ENCODE measurements at regions not wholly inside any gene's neighbourhood (a gene's known extent, or its start where the extent isn't known, plus 50 kb on each side); places are given as distances from the start of the nearest gene placed in this dataset.

DNA sequence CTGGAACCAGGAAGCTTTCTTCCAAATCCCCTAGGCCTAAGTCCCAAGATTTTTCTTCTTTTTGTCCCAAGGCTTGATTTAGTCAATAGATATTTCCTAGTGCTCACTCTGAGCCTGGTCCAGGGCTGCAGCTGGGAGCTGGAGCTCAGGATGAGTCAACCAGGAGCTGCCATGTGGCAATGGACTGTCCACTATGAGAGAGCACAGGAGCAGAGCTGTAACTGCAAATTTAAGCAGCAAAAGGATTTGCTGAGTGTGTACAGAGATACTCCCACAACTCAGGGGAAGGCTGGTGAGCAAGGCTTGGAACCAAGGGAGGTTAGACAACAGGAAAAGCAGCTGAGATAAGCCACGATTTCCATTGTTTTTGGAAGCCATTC is 92.1 kb upstream of the CXCL12 start:
- DNase-seq (ENCODE audit: low spot score), result no peak

- no peak for DNase-seq (ENCODE audit: low spot score)
Measured at GRCh38 chr10:44478040-44478439, 93.1 kb upstream of the CXCL12 start.

DNA sequence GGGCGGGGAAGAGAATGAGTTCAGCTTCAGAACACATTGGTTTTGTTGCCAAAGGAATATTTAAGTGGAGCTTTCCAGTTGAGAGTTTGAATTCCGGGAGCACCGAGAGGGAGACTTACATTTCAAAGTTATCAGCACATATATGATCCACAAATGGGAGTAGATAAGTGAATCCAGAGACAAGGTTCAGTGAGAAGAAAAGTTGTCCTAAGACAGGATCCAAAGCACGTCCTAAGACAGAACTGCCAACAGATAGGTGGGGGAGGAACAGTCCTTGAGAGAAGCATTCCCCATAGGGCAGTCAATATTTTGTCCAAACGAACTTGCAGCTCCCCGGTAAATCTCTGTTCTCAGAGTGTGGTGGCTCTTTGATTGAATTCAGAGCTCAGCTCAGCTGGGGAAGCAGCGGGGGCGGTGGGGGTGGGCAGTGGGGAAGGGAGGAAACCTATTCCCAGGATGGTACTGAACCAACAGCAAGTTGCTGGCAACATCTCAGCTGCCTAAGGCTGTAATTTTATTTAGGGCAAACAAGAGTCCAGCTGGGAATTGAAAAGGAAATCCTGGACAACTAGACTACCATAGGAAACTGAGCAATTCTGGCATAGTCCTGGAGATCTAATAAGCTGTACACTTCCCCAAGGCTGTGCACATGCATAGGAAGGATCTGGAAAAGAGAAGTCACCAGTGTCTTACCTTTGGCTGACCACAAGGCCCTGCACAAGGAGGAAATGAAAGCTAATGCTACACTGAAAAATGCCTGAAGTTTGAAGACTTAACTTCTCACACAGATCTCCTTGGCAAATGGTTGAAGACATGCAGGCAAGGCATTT is 94.2 kb upstream of the CXCL12 start:
- no peak for DNase-seq (ENCODE audit: low spot score)

GRCh38 chr10:44492678-44493077 is 107.8 kb upstream of the CXCL12 start:
- DNase-seq (ENCODE audit: low spot score), result no peak

GRCh38 chr10:44498222-44498621 is 113.3 kb upstream of the CXCL12 start:
- DNase-seq (ENCODE audit: low spot score), result no peak

DNA sequence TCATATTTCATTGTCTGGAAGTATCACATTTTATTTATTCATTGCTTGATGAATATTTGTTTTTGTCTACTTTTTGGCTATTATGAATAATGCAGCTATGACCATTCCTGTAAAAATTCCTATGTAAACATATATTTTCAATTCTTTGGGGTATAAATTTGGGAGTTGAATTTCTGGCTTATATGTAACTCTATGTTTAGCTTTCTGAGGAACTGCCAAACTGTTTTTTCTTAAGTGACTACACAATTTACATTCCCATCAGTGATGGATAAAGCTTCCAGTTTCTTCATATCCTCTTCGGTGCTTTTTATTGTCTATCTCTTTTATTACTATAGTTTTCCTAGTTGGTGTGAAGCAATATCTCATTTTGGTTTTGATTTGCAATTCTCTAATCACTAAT is 115.6 kb upstream of the CXCL12 start:
- no peak for DNase-seq (ENCODE audit: low spot score)

- no peak for DNase-seq (ENCODE audit: low spot score)
Measured at GRCh38 chr10:44506386-44506785, 121.5 kb upstream of the CXCL12 start.

GRCh38 chr10:44510379-44511115 is 125.7 kb upstream of the CXCL12 start:
- no peak for DNase-seq (ENCODE audit: low spot score)

GRCh38 chr10:44511166-44511565 is 126.3 kb upstream of the CXCL12 start:
- DNase-seq (ENCODE audit: low spot score), result no peak

DNA sequence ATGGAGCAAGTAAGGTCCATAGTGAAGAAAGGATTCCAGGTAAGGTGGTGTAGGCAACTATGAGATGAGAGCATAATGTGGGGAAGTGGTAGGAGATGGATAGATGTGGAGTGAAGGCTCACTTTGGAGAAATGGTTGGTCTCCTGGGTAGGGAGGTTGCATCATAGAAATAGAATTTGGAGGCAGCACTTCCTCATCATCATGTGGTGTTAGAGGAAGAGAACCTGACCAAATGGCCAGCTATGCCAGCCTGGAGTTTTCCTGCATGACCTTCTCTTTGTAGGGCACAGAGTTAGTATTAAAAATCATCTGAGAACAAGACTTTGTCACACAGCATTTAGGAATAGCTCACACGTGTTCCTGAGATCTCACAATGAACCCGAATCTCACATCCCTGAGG is 126.7 kb upstream of the CXCL12 start:
- no peak for DNase-seq (ENCODE audit: low spot score)

- DNase-seq (ENCODE audit: low spot score), result no peak
Measured at GRCh38 chr10:44512431-44513022, 127.6 kb upstream of the CXCL12 start.

GRCh38 chr10:44513591-44513990 is 128.7 kb upstream of the CXCL12 start:
- no peak for DNase-seq (ENCODE audit: low spot score)

DNA sequence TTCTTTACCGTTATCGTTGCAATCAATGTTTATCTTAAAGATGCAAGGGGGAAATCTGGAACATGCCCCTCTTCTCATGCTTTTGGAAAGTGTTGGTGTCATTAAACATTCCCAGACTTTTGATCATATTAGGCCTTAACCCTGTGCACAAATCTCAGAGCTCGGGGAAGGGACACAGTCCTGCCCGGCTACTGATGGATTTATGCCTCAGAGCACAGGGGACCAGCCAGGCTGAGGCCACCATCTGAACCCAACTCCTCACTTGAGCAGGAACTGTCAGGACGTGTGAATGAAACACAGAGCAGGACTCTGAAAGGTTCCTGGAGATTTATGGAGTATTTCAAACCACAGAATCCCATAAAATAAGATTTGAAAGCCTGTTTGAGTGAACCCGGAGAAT is 132.0 kb upstream of the CXCL12 start:
- DNase-seq (ENCODE audit: low spot score), result no peak

DNA sequence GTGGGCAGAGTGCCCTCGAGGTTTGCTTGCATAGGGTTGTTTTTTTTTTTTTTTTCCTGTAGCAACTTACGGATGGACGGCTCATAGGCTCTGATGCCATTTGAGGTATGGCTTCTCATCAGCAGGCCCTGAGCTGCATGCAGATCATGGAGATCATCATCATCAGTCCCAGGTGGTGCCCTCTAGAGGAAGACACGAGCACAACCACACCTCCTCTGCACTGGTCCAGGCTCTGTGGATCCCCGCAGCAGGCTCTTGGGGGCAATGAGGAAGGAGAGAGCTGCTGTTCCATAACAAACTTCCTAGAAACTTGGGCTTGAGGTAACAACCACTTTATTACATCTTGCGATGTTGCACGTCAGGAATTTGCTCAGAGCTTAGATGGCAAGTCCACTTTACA is 132.7 kb upstream of the CXCL12 start:
- peak; percentile 25 for DNase-seq (ENCODE audit: low spot score)

- DNase-seq (ENCODE audit: low spot score), result no peak
Measured at GRCh38 chr10:44519361-44519760, 134.5 kb upstream of the CXCL12 start.

GRCh38 chr10:44520651-44521050 is 135.8 kb upstream of the CXCL12 start:
- no peak for DNase-seq (ENCODE audit: low spot score)

- DNase-seq (ENCODE audit: low spot score), result no peak
Measured at GRCh38 chr10:44539178-44539577, 154.3 kb upstream of the CXCL12 start.

GRCh38 chr10:44552726-44553125 is 167.8 kb upstream of the CXCL12 start:
- no peak for DNase-seq (ENCODE audit: low spot score)

GRCh38 chr10:44557596-44558191 is 172.8 kb upstream of the CXCL12 start:
- DNase-seq (ENCODE audit: low spot score), result no peak

GRCh38 chr10:44558521-44558920 is 173.6 kb upstream of the CXCL12 start:
- no peak for DNase-seq (ENCODE audit: low spot score)

GRCh38 chr10:44564361-44564760 is 179.5 kb upstream of the CXCL12 start:
- no peak for DNase-seq (ENCODE audit: low spot score)

GRCh38 chr10:44564790-44565189 is 179.9 kb upstream of the CXCL12 start:
- DNase-seq (ENCODE audit: low spot score), result no peak

- no peak for DNase-seq (ENCODE audit: low spot score)
Measured at GRCh38 chr10:44566786-44567185, 181.9 kb upstream of the CXCL12 start.

All from germinal center (tissue), 1 donor.